Stomach (tissue), 8 donors: ENCODE measurements at regions not wholly inside any gene's neighbourhood (a gene's known extent, or its start where the extent isn't known, plus 50 kb on each side); places are given as distances from the start of the nearest gene placed in this dataset.

Experiments used
- DNase-seq, 2 donors: peaks; one replicate each; pipeline versions ENCODE4 v3.0.0 to v3.0.0-alpha.2; 2013 to 2019
- H3K27ac ChIP-seq, 5 donors: fragments of 200-600 bp in 4 of 5; sonication (generic) in 4 of 5; one replicate each; pipeline ENCODE4 v1.5.1; 2013 to 2019; ENCODE audit warnings: mild to moderate bottlenecking in 1 of 5, moderate library complexity in 1 of 5
- H3K27me3 ChIP-seq, 3 donors: fragments of 200-600 bp; sonication (generic); one replicate each; pipeline ENCODE4 v1.5.1; 2017 to 2019; ENCODE audit warnings: mixed run types in 1 of 3
- H3K36me3 ChIP-seq, 4 donors: fragments of 200-600 bp; sonication (generic); 1 replicate in 3 of 4; 2 replicates in 1 of 4; pipeline ENCODE4 v1.5.1; 2016 to 2019
- H3K4me1 ChIP-seq, 4 donors: fragments of 200-600 bp; sonication (generic); one replicate each; pipeline ENCODE4 v1.5.1; 2016 to 2019
- H3K4me3 ChIP-seq, 4 donors: fragments of 200-600 bp; sonication (generic) in 3 of 4; one replicate each; pipeline ENCODE4 v1.5.1; 2016 to 2019; ENCODE audit warnings: mild to moderate bottlenecking in 1 of 4
- H3K9me3 ChIP-seq, 4 donors: fragments of 200-600 bp; sonication (generic); one replicate each; pipeline ENCODE4 v1.5.1; 2016 to 2019
- EP300 ChIP-seq: sonication (generic); formaldehyde crosslinking; IDR thresholded peaks from one replicate; pipeline ENCODE4 v1.6.1; 2017; ENCODE audit warnings: antibody characterized with exemption
- POLR2A ChIP-seq, 4 donors: fragments of 450-650 bp; IDR thresholded peaks; one replicate each; pipeline ENCODE4 v1.6.1; 2016; ENCODE audit warnings: antibody characterized with exemption in 4 of 4, control low read depth in 2 of 4, mild to moderate bottlenecking in 1 of 4, moderate library complexity in 1 of 4
- POLR2AphosphoS5 ChIP-seq, 3 donors: sonication (generic); formaldehyde crosslinking; IDR thresholded peaks; one replicate each; pipeline ENCODE4 v1.6.1; 2016; ENCODE audit warnings: antibody characterized with exemption in 3 of 3
- WGBS, 5 donors: extraction: QIAGEN DNeasy Blood & Tissue Kit in 3 of 5; methylation state at CpG; one replicate each; pipeline versions ENCODE4 v1.1.5 to v1.1.7; 2013 to 2018; 5-methylcytosine and 5-hydroxymethylcytosine counted together
- intact Hi-C: fragments of 100-400 bp; cut with DNase I; formaldehyde crosslinking; loops from one replicate; pipeline ENCODE4 v1.15.1; 2023; ENCODE audit warnings: low total_unique reads
- TF ChIP-seq, protein P1 (sequence below), 7 experiments: fragments of 450-650 bp in 4 of 7; fragments of 200-600 bp in 3 of 7; sonication (generic) in 3 of 7; IDR thresholded peaks; one replicate each; pipeline ENCODE4 v1.5.1; 2016 to 2019; ENCODE audit warnings: antibody characterized with exemption in 7 of 7, control low read depth in 2 of 7, mild to moderate bottlenecking in 1 of 7
- donor health status: healthy with polysubstance abuse.
- donor health status: Bipolar disorder and iron deficiency.
- donor health status: healthy.

DNA sequence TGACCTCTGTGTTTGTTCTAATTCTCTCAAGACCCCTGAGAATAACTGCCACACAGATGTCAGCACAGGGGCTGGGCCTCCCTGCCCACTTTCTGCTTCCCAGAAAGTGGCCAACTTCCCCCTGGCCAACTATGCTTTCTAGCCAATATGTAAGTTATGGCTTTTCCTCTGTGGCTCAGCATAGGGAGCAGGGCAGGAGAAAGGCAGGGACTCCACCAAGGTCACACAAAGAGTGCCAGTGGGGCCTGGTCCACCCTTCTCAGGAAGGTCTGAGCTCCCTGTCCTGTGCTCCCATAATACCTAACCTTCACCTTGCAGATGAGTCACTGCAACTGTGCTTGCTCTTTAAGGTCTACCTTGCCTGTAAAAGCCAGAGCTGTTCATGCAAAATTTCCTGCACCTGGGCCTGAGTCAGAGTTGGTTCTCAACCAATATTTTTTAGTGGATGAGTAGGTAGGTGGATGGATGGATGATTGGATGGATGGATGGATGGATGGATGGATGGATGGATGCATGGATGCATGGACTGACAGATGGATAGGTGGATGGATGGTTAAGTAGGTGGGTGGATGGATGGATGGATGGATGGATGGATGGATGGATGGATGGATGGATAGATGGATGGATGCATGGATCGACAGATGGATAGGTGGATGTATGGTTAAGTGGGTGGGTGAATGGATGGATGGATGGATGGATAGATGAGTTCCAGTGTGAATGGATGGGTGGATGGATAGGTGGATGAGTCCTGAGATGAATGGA is 64.2 kb downstream of the DIO3 start:
- WGBS, 5 donors: 90 to 100% (median 97%) methylated on average over 1 of the region's 1 CpG
- intact Hi-C loops: no loop called here
- H3K4me1 ChIP-seq: peaks cover 0 to 14% (median 11%) of the 10 kb centered on the region in 4 donors
- H3K9me3 ChIP-seq: no peaks in the 10 kb centered on the region
- no peak for DNase-seq
- no peak overlapping the region for H3K27ac ChIP-seq
- no peak overlapping the region for H3K4me3 ChIP-seq
- H3K36me3 ChIP-seq: no peaks in the 10 kb centered on the region
- TF ChIP-seq, protein P1, sequence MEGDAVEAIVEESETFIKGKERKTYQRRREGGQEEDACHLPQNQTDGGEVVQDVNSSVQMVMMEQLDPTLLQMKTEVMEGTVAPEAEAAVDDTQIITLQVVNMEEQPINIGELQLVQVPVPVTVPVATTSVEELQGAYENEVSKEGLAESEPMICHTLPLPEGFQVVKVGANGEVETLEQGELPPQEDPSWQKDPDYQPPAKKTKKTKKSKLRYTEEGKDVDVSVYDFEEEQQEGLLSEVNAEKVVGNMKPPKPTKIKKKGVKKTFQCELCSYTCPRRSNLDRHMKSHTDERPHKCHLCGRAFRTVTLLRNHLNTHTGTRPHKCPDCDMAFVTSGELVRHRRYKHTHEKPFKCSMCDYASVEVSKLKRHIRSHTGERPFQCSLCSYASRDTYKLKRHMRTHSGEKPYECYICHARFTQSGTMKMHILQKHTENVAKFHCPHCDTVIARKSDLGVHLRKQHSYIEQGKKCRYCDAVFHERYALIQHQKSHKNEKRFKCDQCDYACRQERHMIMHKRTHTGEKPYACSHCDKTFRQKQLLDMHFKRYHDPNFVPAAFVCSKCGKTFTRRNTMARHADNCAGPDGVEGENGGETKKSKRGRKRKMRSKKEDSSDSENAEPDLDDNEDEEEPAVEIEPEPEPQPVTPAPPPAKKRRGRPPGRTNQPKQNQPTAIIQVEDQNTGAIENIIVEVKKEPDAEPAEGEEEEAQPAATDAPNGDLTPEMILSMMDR (IDR thresholded peaks at IDR 0.05): no peak
- no peak for TF ChIP-seq EP300
- peaks cover 0 to 14% (median 0%) of the 10 kb centered on the region in 3 donors for H3K27me3 ChIP-seq

DNA sequence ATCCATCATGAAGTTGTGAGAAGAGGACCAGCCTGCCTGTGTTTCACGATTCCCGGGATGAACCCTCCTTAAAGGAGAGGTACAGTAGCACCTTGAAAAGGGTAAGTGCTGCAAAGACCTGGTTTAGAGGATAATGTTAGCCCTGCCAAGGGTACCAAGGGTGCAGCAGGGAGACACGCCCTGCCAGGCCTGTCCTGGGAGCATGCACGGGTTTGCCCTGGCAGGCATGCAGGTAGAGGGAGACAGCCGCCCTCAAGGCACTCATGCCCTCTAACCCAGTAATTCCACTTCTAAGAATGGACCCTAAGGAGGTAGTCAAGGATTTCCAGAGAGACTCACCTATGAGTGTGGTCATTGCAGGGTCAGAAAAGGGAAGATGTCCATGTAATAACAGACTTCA is 65.0 kb downstream of the DIO3 start:
- Histone ChIP-seq H3K4me1 (peaks cover 0 to 14% (median 11%) of the 10 kb centered on the region in 4 donors), H3K27me3 (peaks cover 0 to 14% (median 0%) of the 10 kb centered on the region in 3 donors), H3K9me3 (no peaks in the 10 kb centered on the region), H3K27ac (no peak overlapping the region), H3K36me3 (no peaks in the 10 kb centered on the region), H3K4me3 (no peak overlapping the region)
- TF ChIP-seq POLR2A (IDR thresholded peaks at IDR 0.05): no peak
- no peak for TF ChIP-seq POLR2AphosphoS5 (IDR thresholded peaks at IDR 0.05)
- no peak for TF ChIP-seq EP300
- TF ChIP-seq, protein P1 (IDR thresholded peaks at IDR 0.05): no peak
- intact Hi-C loops: no loop called here
- DNase-seq: no peak
- 71 to 83% (median 71%) methylated on average over 5 of the region's 5 CpGs for WGBS, 5 donors

GRCh38 chr14:101627915-101628262 is 66.6 kb downstream of the DIO3 start:
- H3K9me3 ChIP-seq: no peaks in the 10 kb centered on the region
- intact Hi-C loops: no loop called here
- H3K36me3 ChIP-seq: no peaks in the 10 kb centered on the region
- peak in 1 of 2 donors; percentile 25 for DNase-seq
- H3K27me3 ChIP-seq: peaks cover 0 to 10% (median 0%) of the 10 kb centered on the region in 3 donors
- peaks cover 0 to 14% (median 11%) of the 10 kb centered on the region in 4 donors for H3K4me1 ChIP-seq
- no peak overlapping the region for H3K27ac ChIP-seq
- WGBS, 5 donors: 58 to 66% (median 62%) methylated on average over 9 to 16 of the region's 16 CpGs
- no peak overlapping the region for H3K4me3 ChIP-seq
- no peak for TF ChIP-seq EP300
- TF ChIP-seq POLR2A (IDR thresholded peaks at IDR 0.05): no peak
- no peak for TF ChIP-seq POLR2AphosphoS5 (IDR thresholded peaks at IDR 0.05)
- TF ChIP-seq, protein P1 (IDR thresholded peaks at IDR 0.05): no peak

- DNase-seq: peak; percentile 72 to 89
- Histone ChIP-seq H3K4me3 (peak overlapping the region; percentile 19 to 32 (median 24)), H3K4me1 (peaks cover 0 to 14% (median 11%) of the 10 kb centered on the region in 4 donors), H3K27ac (peak overlapping the region in 1 of 5 donors; percentile 62), H3K36me3 (no peaks in the 10 kb centered on the region), H3K27me3 (peaks cover 0 to 3% (median 0%) of the 10 kb centered on the region in 3 donors), H3K9me3 (no peaks in the 10 kb centered on the region)
- 3 to 13% (median 6%) methylated on average over 27 to 44 of the region's 44 CpGs for WGBS, 5 donors
- TF ChIP-seq POLR2AphosphoS5 (IDR thresholded peaks at IDR 0.05): peak in 1 of 3 donors; percentile 12
- TF ChIP-seq, protein P1 (IDR thresholded peaks at IDR 0.05): peak in 5 of 7 experiments; percentile 85 to 100 (median 98)
- no peak for TF ChIP-seq EP300
- intact Hi-C loops: no loop called here
Measured at GRCh38 chr14:101628471-101628966, 67.2 kb downstream of the DIO3 start.
